ENCODE measurements at regions not wholly inside any gene's neighbourhood (a gene's known extent, or its start where the extent isn't known, plus 50 kb on each side); places are given as distances from the start of the nearest gene placed in this dataset.

DNA sequence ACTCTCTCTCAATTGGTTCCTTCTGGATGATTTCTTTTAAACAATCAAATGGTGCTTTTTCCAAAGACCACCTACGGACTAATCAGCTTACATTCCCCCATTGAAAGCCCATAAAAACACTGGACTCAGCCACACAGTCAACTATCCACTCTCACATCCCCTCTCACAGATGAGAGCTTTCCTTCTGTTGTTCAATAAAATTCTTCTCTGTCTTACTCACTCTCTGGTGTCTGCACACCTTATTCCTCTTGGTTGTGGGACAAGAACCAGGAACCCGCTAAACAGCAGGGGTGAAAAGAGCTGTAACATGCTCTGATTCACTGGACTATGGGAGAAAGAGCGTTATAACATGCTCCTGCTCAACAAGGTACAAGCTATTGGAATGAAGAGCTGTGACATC, 2896.2 kb downstream of the PCDH9 start:
- H3K27ac Mint-ChIP-seq, result no peak overlapping the region
- TF ChIP-seq SMAD4 (CRISPR knock-in tag; IDR thresholded peaks at IDR 0.05) (no peak), CREB1 (CRISPR knock-in tag; IDR thresholded peaks at IDR 0.05) (no peak), JAZF1 (CRISPR knock-in tag; IDR thresholded peaks at IDR 0.05) (no peak), ZNF416 (CRISPR knock-in tag; IDR thresholded peaks at IDR 0.05) (no peak), RELA (CRISPR knock-in tag; IDR thresholded peaks at IDR 0.05; ENCODE audit: borderline replicate concordance) (no peak), CREM (CRISPR knock-in tag; IDR thresholded peaks at IDR 0.05) (no peak), CBFB (CRISPR knock-in tag; IDR thresholded peaks at IDR 0.05; ENCODE audit: low read depth) (no peak), ZNF121 (CRISPR knock-in tag; IDR thresholded peaks at IDR 0.05) (no peak), ELF4 (CRISPR knock-in tag; IDR thresholded peaks at IDR 0.05; ENCODE audit: low read depth) (no peak), ZNF671 (CRISPR knock-in tag; IDR thresholded peaks at IDR 0.05) (no peak), JUN (CRISPR knock-in tag; IDR thresholded peaks at IDR 0.05) (no peak)
- TF ChIP-seq, protein P1, sequence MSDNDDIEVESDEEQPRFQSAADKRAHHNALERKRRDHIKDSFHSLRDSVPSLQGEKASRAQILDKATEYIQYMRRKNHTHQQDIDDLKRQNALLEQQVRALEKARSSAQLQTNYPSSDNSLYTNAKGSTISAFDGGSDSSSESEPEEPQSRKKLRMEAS (CRISPR knock-in tag; IDR thresholded peaks at IDR 0.05), result no peak
- TF ChIP-seq, protein P2, sequence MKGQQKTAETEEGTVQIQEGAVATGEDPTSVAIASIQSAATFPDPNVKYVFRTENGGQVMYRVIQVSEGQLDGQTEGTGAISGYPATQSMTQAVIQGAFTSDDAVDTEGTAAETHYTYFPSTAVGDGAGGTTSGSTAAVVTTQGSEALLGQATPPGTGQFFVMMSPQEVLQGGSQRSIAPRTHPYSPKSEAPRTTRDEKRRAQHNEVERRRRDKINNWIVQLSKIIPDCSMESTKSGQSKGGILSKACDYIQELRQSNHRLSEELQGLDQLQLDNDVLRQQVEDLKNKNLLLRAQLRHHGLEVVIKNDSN (CRISPR knock-in tag; IDR thresholded peaks at IDR 0.05), result no peak
- TF ChIP-seq, protein P3, sequence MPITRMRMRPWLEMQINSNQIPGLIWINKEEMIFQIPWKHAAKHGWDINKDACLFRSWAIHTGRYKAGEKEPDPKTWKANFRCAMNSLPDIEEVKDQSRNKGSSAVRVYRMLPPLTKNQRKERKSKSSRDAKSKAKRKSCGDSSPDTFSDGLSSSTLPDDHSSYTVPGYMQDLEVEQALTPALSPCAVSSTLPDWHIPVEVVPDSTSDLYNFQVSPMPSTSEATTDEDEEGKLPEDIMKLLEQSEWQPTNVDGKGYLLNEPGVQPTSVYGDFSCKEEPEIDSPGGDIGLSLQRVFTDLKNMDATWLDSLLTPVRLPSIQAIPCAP (CRISPR knock-in tag; IDR thresholded peaks at IDR 0.05), result no peak
- ChIA-PET POLR2A (no interaction called here), CTCF (no interaction called here)
- ATAC-seq (no peak), DNase-seq (ENCODE audit: low spot score) (no peak)
- H3K27me3 Mint-ChIP-seq (ENCODE audit: low read depth), result no peaks in the 10 kb centered on the region
- peaks cover 17% of the 10 kb centered on the region for H3K9me3 Mint-ChIP-seq
- peaks cover 12% of the 10 kb centered on the region for H3K36me3 Mint-ChIP-seq
- H3K4me3 Mint-ChIP-seq, result no peak overlapping the region
- peaks cover 9% of the 10 kb centered on the region for H3K4me1 Mint-ChIP-seq

DNA sequence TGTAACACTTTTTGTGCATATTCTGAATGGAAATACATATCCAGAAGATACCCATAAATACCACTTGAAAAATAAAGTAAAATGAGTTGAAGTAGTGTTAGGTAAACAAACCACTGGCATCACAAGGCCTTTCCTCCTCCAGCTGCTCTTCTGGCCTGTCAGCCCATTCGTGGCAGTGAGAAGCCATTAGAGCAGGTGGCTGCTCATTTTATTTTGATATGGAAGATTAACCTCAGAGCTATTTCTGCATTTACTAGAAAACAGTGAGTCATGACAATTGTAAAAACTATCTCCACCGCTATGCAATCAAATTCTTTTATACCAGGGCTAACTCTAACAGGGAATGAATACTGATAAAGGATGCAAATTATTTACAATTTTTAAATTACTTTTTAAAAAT, 2898.1 kb downstream of the PCDH9 start:
- POLR2A ChIA-PET, result no interaction called here
- Mint-ChIP-seq H3K9me3 (peaks cover 17% of the 10 kb centered on the region), H3K36me3 (peaks cover 12% of the 10 kb centered on the region), H3K27me3 (ENCODE audit: low read depth) (no peaks in the 10 kb centered on the region), H3K4me1 (peaks cover 4% of the 10 kb centered on the region), H3K27ac (no peak overlapping the region), H3K4me3 (no peak overlapping the region)
- no peak for TF ChIP-seq GABPB1 (CRISPR knock-in tag; IDR thresholded peaks at IDR 0.05)
- TF ChIP-seq NR1H2 (CRISPR knock-in tag; IDR thresholded peaks at IDR 0.05), result no peak
- TF ChIP-seq, protein P4, sequence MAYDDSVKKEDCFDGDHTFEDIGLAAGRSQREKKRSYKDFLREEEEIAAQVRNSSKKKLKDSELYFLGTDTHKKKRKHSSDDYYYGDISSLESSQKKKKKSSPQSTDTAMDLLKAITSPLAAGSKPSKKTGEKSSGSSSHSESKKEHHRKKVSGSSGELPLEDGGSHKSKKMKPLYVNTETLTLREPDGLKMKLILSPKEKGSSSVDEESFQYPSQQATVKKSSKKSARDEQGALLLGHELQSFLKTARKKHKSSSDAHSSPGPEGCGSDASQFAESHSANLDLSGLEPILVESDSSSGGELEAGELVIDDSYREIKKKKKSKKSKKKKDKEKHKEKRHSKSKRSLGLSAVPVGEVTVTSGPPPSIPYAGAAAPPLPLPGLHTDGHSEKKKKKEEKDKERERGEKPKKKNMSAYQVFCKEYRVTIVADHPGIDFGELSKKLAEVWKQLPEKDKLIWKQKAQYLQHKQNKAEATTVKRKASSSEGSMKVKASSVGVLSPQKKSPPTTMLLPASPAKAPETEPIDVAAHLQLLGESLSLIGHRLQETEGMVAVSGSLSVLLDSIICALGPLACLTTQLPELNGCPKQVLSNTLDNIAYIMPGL (CRISPR knock-in tag; IDR thresholded peaks at IDR 0.05), result no peak
- no peak for TF ChIP-seq EMX1 (CRISPR knock-in tag; IDR thresholded peaks at IDR 0.05)
- TF ChIP-seq, protein P5, sequence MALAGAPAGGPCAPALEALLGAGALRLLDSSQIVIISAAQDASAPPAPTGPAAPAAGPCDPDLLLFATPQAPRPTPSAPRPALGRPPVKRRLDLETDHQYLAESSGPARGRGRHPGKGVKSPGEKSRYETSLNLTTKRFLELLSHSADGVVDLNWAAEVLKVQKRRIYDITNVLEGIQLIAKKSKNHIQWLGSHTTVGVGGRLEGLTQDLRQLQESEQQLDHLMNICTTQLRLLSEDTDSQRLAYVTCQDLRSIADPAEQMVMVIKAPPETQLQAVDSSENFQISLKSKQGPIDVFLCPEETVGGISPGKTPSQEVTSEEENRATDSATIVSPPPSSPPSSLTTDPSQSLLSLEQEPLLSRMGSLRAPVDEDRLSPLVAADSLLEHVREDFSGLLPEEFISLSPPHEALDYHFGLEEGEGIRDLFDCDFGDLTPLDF (CRISPR knock-in tag; IDR thresholded peaks at IDR 0.05), result no peak
- no peak for TF ChIP-seq IRF2 (CRISPR knock-in tag; IDR thresholded peaks at IDR 0.05; ENCODE audit: borderline replicate concordance, low read depth)
- TF ChIP-seq ZNF317 (CRISPR knock-in tag; IDR thresholded peaks at IDR 0.05; ENCODE audit: borderline replicate concordance, low read depth), result no peak
- TF ChIP-seq, protein P6, sequence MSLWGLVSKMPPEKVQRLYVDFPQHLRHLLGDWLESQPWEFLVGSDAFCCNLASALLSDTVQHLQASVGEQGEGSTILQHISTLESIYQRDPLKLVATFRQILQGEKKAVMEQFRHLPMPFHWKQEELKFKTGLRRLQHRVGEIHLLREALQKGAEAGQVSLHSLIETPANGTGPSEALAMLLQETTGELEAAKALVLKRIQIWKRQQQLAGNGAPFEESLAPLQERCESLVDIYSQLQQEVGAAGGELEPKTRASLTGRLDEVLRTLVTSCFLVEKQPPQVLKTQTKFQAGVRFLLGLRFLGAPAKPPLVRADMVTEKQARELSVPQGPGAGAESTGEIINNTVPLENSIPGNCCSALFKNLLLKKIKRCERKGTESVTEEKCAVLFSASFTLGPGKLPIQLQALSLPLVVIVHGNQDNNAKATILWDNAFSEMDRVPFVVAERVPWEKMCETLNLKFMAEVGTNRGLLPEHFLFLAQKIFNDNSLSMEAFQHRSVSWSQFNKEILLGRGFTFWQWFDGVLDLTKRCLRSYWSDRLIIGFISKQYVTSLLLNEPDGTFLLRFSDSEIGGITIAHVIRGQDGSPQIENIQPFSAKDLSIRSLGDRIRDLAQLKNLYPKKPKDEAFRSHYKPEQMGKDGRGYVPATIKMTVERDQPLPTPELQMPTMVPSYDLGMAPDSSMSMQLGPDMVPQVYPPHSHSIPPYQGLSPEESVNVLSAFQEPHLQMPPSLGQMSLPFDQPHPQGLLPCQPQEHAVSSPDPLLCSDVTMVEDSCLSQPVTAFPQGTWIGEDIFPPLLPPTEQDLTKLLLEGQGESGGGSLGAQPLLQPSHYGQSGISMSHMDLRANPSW (CRISPR knock-in tag; conservative IDR thresholded peaks at IDR 0.05; ENCODE audit: low read depth), result no peak
- no peak for TF ChIP-seq ESRRA (CRISPR knock-in tag; IDR thresholded peaks at IDR 0.05; ENCODE audit: borderline replicate concordance)
- TF ChIP-seq HMGA2 (CRISPR knock-in tag; IDR thresholded peaks at IDR 0.05), result no peak
- TF ChIP-seq, protein P1 (CRISPR knock-in tag; IDR thresholded peaks at IDR 0.05), result no peak
- TF ChIP-seq, protein P7, sequence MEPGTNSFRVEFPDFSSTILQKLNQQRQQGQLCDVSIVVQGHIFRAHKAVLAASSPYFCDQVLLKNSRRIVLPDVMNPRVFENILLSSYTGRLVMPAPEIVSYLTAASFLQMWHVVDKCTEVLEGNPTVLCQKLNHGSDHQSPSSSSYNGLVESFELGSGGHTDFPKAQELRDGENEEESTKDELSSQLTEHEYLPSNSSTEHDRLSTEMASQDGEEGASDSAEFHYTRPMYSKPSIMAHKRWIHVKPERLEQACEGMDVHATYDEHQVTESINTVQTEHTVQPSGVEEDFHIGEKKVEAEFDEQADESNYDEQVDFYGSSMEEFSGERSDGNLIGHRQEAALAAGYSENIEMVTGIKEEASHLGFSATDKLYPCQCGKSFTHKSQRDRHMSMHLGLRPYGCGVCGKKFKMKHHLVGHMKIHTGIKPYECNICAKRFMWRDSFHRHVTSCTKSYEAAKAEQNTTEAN (CRISPR knock-in tag; IDR thresholded peaks at IDR 0.05), result no peak
- no peak for TF ChIP-seq ZBTB21 (CRISPR knock-in tag; IDR thresholded peaks at IDR 0.05; ENCODE audit: borderline replicate concordance)
- TF ChIP-seq TEAD4 (CRISPR knock-in tag; IDR thresholded peaks at IDR 0.05), result no peak
- DNase-seq (ENCODE audit: low spot score) (no peak), ATAC-seq (no peak)
- CTCF ChIA-PET, result no interaction called here
